ENCODE measurements at regions not wholly inside any gene's neighbourhood (a gene's known extent, or its start where the extent isn't known, plus 50 kb on each side); places are given as distances from the start of the nearest gene placed in this dataset.

DNA sequence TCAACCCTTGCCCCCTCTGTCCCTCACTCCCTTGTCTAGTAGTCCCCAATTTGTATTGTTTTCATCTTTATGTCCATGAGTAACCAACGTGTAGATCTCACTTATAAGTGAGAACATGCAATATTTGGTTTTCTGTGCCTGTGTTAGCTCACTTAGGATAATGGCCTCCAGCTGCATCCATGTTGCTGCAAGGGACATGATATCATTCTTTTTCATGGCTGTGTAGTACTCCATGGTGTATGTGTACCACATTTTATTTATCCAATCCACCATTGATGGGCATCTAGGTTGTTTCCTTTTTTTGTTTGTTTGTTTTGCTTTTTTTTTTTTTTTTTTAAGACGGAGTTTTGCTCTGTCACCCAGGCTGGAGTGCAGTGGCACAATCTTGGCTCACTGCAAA, 63.0 kb upstream of the HS3ST4 start:
- dilution Hi-C loops (cut with MboI; ENCODE audit: extremely low pct_ligation_motif_present, low sequenced_read_pairs), result no loop called here
- H3K36me3 ChIP-seq (ENCODE audit: control insufficient read depth in 2 of 2, extremely low read depth in 1 of 2, insufficient read depth in 2 of 2, low read length in 2 of 2), result no peaks in the 10 kb centered on the region
- no peak for FAIRE-seq

DNA sequence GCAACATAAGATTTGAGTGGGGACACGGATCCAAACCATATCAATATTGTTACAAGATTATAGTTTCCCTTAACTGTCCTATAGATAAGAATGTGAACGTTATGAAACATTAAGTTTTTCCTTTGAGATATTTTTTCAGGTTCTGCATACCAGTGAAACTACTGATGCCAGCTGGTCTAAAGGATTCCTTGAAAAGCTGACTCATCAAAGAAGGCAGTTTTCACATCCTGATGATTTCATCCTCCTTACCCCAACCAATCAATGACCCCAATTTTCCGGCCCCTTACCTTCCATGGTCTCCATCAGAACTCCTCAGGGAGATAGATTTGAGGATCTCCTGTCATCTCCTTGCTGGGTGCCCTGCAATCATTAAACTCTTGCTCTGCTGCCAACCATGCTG, 64.1 kb upstream of the HS3ST4 start:
- dilution Hi-C loops (cut with MboI; ENCODE audit: extremely low pct_ligation_motif_present, low sequenced_read_pairs), result no loop called here
- FAIRE-seq (no peak), DNase-seq (ENCODE audit: low read depth, low spot score) (no peak)
- Histone ChIP-seq H2AFZ (ENCODE audit: control insufficient read depth, low read length) (no peak overlapping the region), H4K20me1 (ENCODE audit: control insufficient read depth, extremely low read depth, insufficient read depth, low read length) (no peaks in the 10 kb centered on the region), H3K36me3 (ENCODE audit: control insufficient read depth in 2 of 2, extremely low read depth in 1 of 2, insufficient read depth in 2 of 2, low read length in 2 of 2) (no peaks in the 10 kb centered on the region), H3K4me2 (ENCODE audit: control insufficient read depth, extremely low read depth, insufficient read depth, low read depth, low read length) (no peak overlapping the region), H3K9me3 (ENCODE audit: control insufficient read depth, low read depth, low read length) (peaks cover 2% of the 10 kb centered on the region), H3K27ac (ENCODE audit: control insufficient read depth, insufficient read depth, low read length) (no peak overlapping the region), H3K4me3 (ENCODE audit: control insufficient read depth in 2 of 3, extremely low read depth in 1 of 3, insufficient read depth in 2 of 3, low read depth in 1 of 3, low read length in 3 of 3) (no peak overlapping the region), H3K9me1 (ENCODE audit: control insufficient read depth, extremely low read depth, insufficient read depth, low read length) (no peaks in the 10 kb centered on the region), H3K27me3 (ENCODE audit: control insufficient read depth, extremely low read depth, insufficient read depth, low read length) (no peaks in the 10 kb centered on the region), H3K9ac (ENCODE audit: control insufficient read depth, extremely low read depth, insufficient read depth, low read length) (no peak overlapping the region), H3K4me1 (ENCODE audit: control insufficient read depth, extremely low read depth, insufficient read depth, low read length) (no peaks in the 10 kb centered on the region), H3K79me2 (ENCODE audit: control insufficient read depth, insufficient read depth, low read length) (no peaks in the 10 kb centered on the region)
- TF ChIP-seq, protein P1, sequence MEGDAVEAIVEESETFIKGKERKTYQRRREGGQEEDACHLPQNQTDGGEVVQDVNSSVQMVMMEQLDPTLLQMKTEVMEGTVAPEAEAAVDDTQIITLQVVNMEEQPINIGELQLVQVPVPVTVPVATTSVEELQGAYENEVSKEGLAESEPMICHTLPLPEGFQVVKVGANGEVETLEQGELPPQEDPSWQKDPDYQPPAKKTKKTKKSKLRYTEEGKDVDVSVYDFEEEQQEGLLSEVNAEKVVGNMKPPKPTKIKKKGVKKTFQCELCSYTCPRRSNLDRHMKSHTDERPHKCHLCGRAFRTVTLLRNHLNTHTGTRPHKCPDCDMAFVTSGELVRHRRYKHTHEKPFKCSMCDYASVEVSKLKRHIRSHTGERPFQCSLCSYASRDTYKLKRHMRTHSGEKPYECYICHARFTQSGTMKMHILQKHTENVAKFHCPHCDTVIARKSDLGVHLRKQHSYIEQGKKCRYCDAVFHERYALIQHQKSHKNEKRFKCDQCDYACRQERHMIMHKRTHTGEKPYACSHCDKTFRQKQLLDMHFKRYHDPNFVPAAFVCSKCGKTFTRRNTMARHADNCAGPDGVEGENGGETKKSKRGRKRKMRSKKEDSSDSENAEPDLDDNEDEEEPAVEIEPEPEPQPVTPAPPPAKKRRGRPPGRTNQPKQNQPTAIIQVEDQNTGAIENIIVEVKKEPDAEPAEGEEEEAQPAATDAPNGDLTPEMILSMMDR (optimal IDR thresholded peaks at IDR 0.05 in 1 of 3, IDR thresholded peaks at IDR 0.05 in 1 of 3, conservative IDR thresholded peaks at IDR 0.05 in 1 of 3; ENCODE audit: extremely low read depth in 1 of 3, insufficient read depth in 2 of 3, low read length in 3 of 3), result no peak
- TF ChIP-seq EZH2 (IDR thresholded peaks at IDR 0.05; ENCODE audit: low read length), result no peak

More for the DNA sequence above, 63.0 kb upstream of the HS3ST4 start:
- H3K4me3 ChIP-seq (ENCODE audit: control insufficient read depth in 2 of 3, extremely low read depth in 1 of 3, insufficient read depth in 2 of 3, low read depth in 1 of 3, low read length in 3 of 3), result no peak overlapping the region
- H3K4me2 ChIP-seq (ENCODE audit: control insufficient read depth, extremely low read depth, insufficient read depth, low read depth, low read length), result no peak overlapping the region
- no peaks in the 10 kb centered on the region for H3K9me1 ChIP-seq (ENCODE audit: control insufficient read depth, extremely low read depth, insufficient read depth, low read length)
- no peak overlapping the region for H2AFZ ChIP-seq (ENCODE audit: control insufficient read depth, low read length)
- H3K9ac ChIP-seq (ENCODE audit: control insufficient read depth, extremely low read depth, insufficient read depth, low read length), result no peak overlapping the region
- no peaks in the 10 kb centered on the region for H4K20me1 ChIP-seq (ENCODE audit: control insufficient read depth, extremely low read depth, insufficient read depth, low read length)
- no peaks in the 10 kb centered on the region for H3K27me3 ChIP-seq (ENCODE audit: control insufficient read depth, extremely low read depth, insufficient read depth, low read length)
- H3K79me2 ChIP-seq (ENCODE audit: control insufficient read depth, insufficient read depth, low read length), result no peaks in the 10 kb centered on the region
- no peak for DNase-seq (ENCODE audit: low read depth, low spot score)
- TF ChIP-seq, protein P1 (optimal IDR thresholded peaks at IDR 0.05 in 1 of 3, IDR thresholded peaks at IDR 0.05 in 1 of 3, conservative IDR thresholded peaks at IDR 0.05 in 1 of 3; ENCODE audit: extremely low read depth in 1 of 3, insufficient read depth in 2 of 3, low read length in 3 of 3), result no peak
- no peak for TF ChIP-seq EZH2 (IDR thresholded peaks at IDR 0.05; ENCODE audit: low read length)
- peaks cover 2% of the 10 kb centered on the region for H3K9me3 ChIP-seq (ENCODE audit: control insufficient read depth, low read depth, low read length)
- H3K4me1 ChIP-seq (ENCODE audit: control insufficient read depth, extremely low read depth, insufficient read depth, low read length), result no peaks in the 10 kb centered on the region
- no peak overlapping the region for H3K27ac ChIP-seq (ENCODE audit: control insufficient read depth, insufficient read depth, low read length)

Data from keratinocyte (primary cell).